C1 segment of cervical spinal cord (tissue), 14 donors: ENCODE measurements at regions not wholly inside any gene's neighbourhood (a gene's known extent, or its start where the extent isn't known, plus 50 kb on each side); places are given as distances from the start of the nearest gene placed in this dataset.

ENCODE experiments used
- DNase-seq, 14 donors: peaks; one replicate each; lab custom pipeline; 2025; lab: John Stamatoyannopoulos, UW

DNA sequence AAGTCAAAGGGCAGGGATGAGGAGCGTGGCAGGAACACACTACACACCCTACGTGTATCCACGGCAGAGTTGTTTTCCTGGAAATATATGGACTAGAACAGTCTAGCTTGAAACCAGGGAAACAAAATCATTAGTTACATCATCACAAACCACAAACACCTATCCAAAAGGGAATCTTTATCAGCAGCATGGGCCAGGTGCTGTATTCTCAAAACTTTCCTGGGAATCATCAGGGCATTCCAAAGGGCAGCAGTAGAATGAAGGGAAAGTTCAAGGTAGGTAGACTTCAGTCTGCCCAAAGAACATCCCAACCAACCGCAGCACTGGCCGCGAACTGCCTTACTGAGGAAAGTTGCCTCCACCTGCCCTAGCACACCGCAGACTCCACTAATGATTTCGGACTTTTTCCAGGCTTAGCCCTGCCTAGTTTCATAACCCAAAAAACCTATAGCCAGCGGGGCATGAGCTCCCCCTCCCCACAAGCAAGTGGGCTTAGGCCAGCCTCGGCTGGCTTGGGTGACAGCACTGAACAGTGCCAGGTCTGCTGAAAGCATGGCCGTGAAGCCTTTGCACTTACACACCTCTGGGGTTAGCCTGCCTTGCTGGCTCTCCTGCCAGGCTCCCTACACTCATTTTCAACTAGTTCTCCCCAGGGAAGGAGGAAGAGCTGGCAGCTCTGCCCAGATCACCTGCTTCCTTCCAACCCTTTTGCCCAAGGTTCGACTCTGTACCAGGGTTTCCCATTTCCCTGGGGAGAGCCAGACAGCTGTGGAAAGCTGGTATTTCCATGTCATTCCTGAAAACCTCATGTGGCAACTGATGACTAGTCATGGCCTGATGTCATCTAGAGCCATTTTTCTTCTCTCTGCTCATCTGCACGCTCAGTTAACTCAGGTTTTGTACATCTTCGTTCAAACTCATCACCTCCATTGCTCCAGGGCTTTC, 77.3 kb upstream of the UBAC2 start:
- no peak for DNase-seq

- no peak for DNase-seq
Measured at GRCh38 chr13:99124046-99124400, 76.6 kb upstream of the UBAC2 start.

DNA sequence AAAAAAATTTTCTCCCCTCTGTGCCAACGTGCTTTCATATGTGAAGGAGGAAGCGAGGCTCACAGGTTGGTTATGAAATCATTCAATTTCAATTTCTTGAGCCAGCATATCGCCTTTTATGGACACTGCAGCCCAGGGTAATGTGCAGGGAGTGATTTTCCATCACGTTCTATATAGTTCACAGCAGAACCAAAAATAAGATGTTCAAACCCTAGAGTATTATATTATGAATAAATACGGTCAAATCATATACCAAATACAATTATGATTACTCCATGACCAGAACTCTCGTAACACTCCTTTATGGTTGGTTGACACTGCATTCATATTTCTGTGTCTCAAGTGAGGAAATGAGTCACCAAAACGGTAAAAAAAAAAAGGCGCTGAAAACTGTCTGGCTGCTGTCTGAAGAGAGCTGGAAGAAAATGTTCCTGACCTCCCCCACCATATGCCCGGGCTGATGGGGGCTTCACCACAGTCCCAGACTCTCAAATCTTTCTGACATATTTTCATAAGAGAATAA, 75.8 kb upstream of the UBAC2 start:
- no peak for DNase-seq

GRCh38 chr13:99125326-99125915, 75.2 kb upstream of the UBAC2 start:
- no peak for DNase-seq

- DNase-seq, result no peak
Measured at GRCh38 chr13:99126821-99127220, 73.8 kb upstream of the UBAC2 start.

- DNase-seq, result no peak
Measured at GRCh38 chr13:99129050-99129449, 71.6 kb upstream of the UBAC2 start.

DNA sequence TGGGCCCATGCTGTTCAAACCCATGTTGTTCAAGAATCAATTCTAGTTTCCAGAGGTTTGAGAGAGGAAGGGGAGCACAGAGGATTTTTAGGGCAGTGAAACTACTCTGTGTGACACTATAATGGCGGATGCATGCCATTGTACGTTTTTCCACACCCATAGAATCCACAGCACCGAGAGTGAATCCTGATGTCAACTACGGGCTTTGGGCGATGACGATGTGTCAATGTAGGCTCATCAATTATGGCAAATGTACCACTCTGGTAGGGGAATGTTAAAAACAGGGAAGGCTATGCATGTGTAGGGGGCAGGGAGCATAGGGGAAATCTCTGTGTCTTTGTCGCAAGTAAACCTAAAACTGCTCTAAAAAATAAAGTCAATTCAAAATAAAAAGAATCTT, 70.7 kb upstream of the UBAC2 start:
- no peak for DNase-seq

DNA sequence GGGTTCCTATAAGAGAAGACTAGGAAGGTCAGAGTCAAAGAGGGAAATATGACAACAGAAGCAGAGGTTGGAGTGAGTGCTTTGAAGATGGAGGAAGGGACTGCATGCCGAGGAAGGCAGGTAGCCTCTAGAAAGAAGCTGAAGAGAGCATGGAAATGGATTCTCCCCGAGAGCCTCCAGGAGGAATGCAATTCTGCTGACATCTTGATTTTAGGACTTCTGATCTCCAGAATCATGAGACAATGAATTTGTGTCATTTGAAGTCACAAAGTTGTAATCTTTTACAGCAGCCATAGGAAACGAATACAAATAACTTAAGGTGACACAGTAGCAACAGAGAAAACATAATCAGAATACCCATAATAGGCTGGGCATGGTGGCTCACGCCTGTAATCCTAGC, 69.2 kb upstream of the UBAC2 start:
- no peak for DNase-seq

DNA sequence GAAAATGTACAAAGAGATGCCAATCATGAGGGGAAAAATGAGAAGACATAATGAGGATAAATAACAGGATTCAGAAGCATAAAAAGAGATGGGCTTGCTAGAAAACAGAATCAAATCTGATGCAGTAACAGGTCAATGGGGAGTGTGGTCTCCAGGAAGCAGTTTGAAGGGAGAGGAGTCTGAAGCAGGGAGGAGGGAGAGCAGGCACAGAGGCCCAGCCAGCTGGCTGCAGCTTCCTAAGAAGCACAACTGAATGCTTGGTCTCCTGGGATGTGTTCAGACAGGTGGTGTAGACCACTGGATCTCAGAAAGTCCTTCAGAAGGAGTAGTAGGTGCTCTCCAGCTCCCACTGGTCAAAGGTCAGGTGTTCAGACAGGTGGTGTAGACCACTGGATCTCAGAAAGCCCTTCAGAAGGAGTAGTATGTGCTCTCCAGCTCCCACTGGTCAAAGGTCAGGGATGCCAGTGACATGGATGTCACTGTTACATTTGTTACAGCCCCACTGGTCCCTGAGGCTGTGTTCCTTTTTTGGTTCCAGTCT, 68.3 kb upstream of the UBAC2 start:
- DNase-seq, result no peak

DNA sequence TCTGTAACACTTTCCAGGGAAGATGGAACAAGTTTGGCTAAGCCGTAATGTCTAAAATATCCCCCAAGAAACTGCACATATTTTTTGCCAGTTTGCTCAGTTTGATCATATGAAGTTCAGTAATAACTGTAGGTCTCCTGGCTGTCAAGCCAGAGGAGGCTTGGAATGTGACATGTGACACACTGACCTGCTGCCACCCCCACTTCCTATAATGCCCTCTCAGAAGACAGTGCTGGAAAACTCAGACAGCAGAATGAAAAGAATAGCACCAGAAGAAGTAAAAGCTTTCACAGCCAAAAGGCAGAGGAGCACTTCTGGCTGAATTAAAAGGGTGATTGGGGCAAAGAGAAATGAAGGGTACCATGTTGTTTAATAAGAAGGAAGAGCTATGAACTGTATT, 67.4 kb upstream of the UBAC2 start:
- no peak for DNase-seq

GRCh38 chr13:99133848-99134247, 66.8 kb upstream of the UBAC2 start:
- DNase-seq, result no peak

DNA sequence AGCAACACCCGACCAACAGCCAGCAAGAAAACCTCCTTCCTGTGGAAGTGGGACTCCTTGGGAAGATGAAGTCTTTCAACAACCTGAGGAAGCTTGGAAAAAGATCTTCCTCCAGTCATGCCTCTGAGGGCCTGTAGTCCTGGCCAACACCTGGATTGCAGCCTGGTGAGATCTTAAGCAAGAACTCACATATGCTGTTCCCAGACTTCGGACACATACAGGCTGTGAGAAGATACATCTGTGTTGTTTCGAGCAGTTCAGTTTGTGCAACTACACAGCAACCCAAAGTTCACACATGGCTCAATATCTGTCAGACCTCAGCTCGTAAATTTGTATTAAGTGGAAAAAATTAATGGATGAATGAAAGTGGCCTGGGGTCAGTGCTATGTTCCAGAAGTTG, 65.1 kb upstream of the UBAC2 start:
- DNase-seq, result no peak

DNA sequence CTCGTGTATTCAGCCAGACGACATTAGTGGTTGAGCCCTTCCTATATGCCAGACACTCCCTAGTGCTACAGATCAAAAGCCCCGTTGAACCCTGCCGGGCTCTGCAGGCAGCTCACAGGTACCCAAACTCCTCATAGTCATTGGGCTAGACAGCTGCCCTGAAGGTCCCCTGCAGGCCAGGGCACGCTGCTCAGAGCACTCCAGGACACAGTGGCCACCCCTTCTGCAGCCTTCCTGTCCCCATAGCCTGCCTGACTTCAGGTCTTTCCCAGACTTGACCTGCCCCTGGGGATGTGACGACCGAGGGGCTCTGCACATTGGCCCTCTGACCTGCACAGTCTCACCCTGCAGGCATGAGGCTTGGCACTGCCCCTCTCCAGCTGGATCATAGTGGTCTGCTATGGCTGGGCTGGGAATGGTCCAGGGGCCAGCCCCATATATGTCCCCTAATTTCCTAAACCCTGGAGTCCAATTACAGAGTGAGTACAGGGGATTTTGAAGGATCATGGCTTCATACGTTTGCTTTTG, 64.2 kb upstream of the UBAC2 start:
- DNase-seq, result no peak

DNA sequence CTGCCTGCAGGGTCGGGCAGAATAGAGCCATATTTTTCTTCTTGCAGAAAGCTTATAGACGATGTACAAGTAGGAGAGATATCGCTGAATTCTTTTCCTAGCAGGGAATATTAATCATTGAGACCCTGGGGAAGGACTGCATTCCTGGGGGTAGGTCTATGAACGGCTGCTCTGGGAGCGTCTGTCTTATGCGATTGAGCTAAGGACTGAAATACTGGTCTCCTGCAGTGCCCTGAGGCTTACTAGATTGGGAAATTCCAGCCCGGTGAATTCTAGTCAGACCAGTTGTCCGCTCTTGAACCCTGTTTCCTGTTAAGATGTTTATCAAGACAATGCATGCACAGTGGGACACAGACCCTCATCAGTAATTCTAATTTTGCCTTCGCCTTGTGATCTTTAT, 59.8 kb upstream of the UBAC2 start:
- DNase-seq, result no peak

DNA sequence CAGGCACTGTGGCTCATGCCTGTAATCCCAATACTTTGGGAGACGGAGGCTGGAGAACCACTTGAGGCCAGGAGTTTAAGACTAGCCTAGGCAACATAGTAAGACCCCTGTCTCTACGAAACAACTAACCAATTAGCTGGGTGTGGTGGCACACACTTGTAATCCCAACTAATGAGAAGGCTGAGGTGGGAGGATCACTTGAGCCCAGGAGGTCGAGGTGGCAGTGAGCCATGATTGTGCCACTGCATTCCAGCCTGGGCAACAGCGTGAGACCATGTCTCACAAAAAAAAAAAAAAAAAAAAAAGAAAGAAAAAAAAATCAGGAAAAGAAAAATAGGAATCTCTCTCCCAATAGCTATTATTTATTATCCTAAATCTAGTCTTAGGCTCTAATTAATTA, 56.8 kb upstream of the UBAC2 start:
- DNase-seq, result no peak

DNA sequence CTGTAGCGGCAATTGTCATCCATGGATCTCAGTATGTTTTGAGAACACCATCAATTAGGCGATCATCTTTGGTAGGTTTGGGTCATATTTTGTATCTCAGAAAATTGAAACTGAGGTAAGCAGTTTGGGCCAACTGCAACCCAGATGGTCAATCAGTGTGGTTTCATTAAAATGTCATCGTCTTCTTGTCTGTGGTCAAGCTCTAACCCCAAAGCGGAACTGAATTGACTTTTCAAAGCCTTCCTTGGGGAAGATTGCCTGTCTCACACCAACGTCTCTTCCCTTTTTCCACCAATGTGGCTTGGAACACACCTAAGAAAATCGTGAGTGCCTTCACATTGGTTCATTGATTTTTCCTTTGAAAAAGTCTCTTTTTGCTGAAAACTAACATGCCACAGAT, 56.3 kb upstream of the UBAC2 start:
- DNase-seq, result no peak

DNA sequence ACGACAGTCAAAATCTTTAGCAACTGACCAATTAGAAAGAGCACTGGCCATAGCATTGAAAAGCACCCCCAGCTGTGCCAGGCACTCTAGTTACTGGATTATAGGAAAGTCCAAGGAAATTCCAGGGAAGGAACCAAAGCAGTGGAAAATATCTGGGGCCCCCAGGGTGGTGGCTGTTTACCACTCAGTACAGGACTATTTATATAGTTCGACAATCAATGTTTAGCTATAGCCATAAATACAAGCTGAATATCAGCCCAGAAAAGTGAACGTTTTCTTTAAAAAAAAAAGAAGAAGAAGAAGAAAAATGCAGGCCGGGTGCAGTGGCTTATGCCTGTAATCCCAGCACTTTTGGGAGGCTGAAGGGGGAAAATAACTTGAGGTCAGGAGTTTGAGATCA, 55.2 kb upstream of the UBAC2 start:
- no peak for DNase-seq

DNA sequence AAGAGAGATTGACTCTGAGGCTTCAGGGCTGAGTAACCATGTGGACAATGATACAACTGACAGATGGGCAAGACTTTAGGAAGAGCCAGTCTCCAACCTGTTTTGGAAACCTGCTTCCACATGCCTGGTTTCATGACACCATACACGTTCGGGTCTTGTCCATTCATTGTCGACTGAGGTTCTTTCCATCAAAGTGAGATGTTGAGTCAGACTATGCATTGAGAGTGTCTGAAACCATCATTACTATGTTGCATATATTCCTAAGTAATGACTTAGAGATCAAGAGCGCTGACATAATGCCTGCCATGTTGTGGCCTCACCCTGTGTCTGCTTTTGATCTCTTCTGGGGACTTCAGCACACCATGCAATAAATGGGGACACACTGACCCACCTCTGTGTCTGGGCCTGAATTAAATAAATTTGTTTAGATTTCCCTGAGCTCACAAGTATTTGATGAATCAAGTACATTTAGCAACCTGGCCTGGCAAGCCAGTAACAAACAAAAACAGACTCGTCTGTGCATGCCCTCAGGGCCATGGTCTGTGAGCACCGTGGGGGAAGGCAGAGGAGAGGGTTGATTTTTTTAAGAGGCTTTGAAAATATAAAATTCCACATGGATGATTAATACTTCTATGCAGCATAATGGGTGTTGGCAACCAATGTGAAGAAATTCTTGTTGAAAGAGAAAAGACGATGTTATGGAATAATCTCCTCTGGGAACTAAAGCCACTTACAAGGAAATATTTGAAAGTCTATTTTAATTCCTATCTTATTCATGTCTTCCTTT, 49.9 kb upstream of the UBAC2 start:
- DNase-seq, result no peak
